ENCODE measurements at regions not wholly inside any gene's neighbourhood (a gene's known extent, or its start where the extent isn't known, plus 50 kb on each side); places are given as distances from the start of the nearest gene placed in this dataset.

DNA sequence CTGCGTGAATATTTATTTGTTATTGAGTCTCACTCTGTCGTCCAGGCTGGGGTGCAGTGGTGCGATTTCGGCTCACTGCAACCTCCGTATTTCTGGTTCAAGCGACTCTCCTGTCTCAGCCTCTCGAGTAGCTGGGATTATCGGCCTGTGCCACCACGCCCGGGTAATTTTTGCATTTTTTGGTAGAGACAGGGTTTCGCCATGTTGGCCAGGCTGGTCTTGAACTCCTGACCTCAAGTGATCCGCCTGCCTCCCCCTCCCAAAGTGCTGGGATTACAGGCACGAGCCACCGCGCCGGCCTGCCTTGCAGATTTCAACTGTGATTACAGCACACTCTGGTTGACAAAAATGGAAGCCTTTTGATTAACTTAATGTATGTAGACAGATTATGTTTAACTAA lies 730.0 kb upstream of the VSTM2A start:
- DNase-seq = no peak
- TF ChIP-seq POLR2AphosphoS5 (IDR thresholded peaks at IDR 0.05) = no peak
- no peak for TF ChIP-seq EP300 (IDR thresholded peaks at IDR 0.05; ENCODE audit: low read depth)
- no peak for TF ChIP-seq POLR2A (IDR thresholded peaks at IDR 0.05)
- Histone ChIP-seq H3K27me3 (no peaks in the 10 kb centered on the region), H3K4me3 (no peak overlapping the region), H3K27ac (no peak overlapping the region), H3K36me3 (no peaks in the 10 kb centered on the region), H3K9me3 (no peaks in the 10 kb centered on the region), H3K4me1 (no peaks in the 10 kb centered on the region)
- intact Hi-C loops (cut with DNase I; ENCODE audit: low total_unique reads) (no loop called here), in situ Hi-C loops (cut with MboI; ENCODE audit: low pct_ligation_motif_present in 1 of 4, low pct_unique_long_range_greater_than_20kb in 1 of 4, low sequenced_read_pairs in 3 of 4) (no loop called here)
- WGBS, 2 donors (ENCODE audit: low coverage in 1 of 2) = 93 to 96% methylated on average over 13 to 16 of the region's 16 CpGs

- TF ChIP-seq POLR2AphosphoS5 (IDR thresholded peaks at IDR 0.05) (no peak), EP300 (IDR thresholded peaks at IDR 0.05; ENCODE audit: low read depth) (no peak), POLR2A (IDR thresholded peaks at IDR 0.05) (no peak)
- TF ChIP-seq, protein P1, sequence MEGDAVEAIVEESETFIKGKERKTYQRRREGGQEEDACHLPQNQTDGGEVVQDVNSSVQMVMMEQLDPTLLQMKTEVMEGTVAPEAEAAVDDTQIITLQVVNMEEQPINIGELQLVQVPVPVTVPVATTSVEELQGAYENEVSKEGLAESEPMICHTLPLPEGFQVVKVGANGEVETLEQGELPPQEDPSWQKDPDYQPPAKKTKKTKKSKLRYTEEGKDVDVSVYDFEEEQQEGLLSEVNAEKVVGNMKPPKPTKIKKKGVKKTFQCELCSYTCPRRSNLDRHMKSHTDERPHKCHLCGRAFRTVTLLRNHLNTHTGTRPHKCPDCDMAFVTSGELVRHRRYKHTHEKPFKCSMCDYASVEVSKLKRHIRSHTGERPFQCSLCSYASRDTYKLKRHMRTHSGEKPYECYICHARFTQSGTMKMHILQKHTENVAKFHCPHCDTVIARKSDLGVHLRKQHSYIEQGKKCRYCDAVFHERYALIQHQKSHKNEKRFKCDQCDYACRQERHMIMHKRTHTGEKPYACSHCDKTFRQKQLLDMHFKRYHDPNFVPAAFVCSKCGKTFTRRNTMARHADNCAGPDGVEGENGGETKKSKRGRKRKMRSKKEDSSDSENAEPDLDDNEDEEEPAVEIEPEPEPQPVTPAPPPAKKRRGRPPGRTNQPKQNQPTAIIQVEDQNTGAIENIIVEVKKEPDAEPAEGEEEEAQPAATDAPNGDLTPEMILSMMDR (IDR thresholded peaks at IDR 0.05) = no peak
- no peak overlapping the region for H3K4me3 ChIP-seq
- WGBS, 2 donors (ENCODE audit: low coverage in 1 of 2) = 80 to 82% methylated on average over 1 to 3 of the region's 3 CpGs
- H3K27ac ChIP-seq = no peak overlapping the region
- H3K4me1 ChIP-seq = no peaks in the 10 kb centered on the region
- no peak for DNase-seq
- H3K9me3 ChIP-seq = peaks cover 0 to 9% of the 10 kb centered on the region in 2 donors
- intact Hi-C loops (cut with DNase I; ENCODE audit: low total_unique reads) = no loop called here
- in situ Hi-C loops (cut with MboI; ENCODE audit: low pct_ligation_motif_present in 1 of 4, low pct_unique_long_range_greater_than_20kb in 1 of 4, low sequenced_read_pairs in 3 of 4) = no loop called here
- no peaks in the 10 kb centered on the region for H3K36me3 ChIP-seq
- H3K27me3 ChIP-seq = no peaks in the 10 kb centered on the region
These were observed 706.9 kb upstream of the VSTM2A start for GRCh38 chr7:53835301-53835700.

GRCh38 chr7:53877688-53878087 lies 664.5 kb upstream of the VSTM2A start:
- Histone ChIP-seq H3K4me1 (no peaks in the 10 kb centered on the region), H3K27me3 (no peaks in the 10 kb centered on the region), H3K9me3 (no peaks in the 10 kb centered on the region), H3K36me3 (no peaks in the 10 kb centered on the region), H3K4me3 (no peak overlapping the region), H3K27ac (no peak overlapping the region)
- in situ Hi-C loops (cut with MboI; ENCODE audit: low pct_ligation_motif_present in 1 of 4, low pct_unique_long_range_greater_than_20kb in 1 of 4, low sequenced_read_pairs in 3 of 4) (no loop called here), intact Hi-C loops (cut with DNase I; ENCODE audit: low total_unique reads) (no loop called here)
- DNase-seq = no peak
- TF ChIP-seq POLR2A (IDR thresholded peaks at IDR 0.05) (no peak), EP300 (IDR thresholded peaks at IDR 0.05; ENCODE audit: low read depth) (no peak), POLR2AphosphoS5 (IDR thresholded peaks at IDR 0.05) (no peak)
- TF ChIP-seq, protein P1 (IDR thresholded peaks at IDR 0.05) = no peak
- 13 to 16% methylated on average over 2 of the region's 2 CpGs for WGBS, 2 donors (ENCODE audit: low coverage in 1 of 2)

- TF ChIP-seq POLR2AphosphoS5 (IDR thresholded peaks at IDR 0.05) (no peak), EP300 (IDR thresholded peaks at IDR 0.05; ENCODE audit: low read depth) (no peak)
- TF ChIP-seq, protein P1 (IDR thresholded peaks at IDR 0.05) = no peak
These were observed 641.2 kb upstream of the VSTM2A start for GRCh38 chr7:53900856-53901528.

DNA sequence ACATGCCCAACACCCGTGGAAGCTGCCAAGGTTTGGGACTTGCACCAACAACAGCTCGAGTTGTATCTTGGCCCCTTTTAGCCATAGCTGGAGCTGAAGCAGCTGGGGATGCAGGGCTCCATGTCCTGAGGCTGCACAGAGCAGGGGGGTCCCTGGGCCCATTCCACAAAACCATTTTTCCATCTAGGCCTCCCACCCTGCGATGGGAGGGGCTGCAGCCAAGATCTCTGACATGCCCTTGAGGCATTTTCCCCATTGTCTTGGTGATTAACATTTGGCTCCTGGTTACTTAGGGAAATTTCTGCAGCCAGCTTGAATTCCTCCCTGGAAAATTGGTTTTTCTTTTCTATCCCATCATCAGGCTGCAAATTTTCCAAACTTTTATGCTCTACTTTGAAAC lies 637.8 kb upstream of the VSTM2A start:
- Histone ChIP-seq H3K27me3 (no peaks in the 10 kb centered on the region), H3K4me3 (no peak overlapping the region), H3K9me3 (no peaks in the 10 kb centered on the region), H3K4me1 (no peaks in the 10 kb centered on the region), H3K36me3 (no peaks in the 10 kb centered on the region), H3K27ac (no peak overlapping the region)
- 56 to 67% methylated on average over 1 to 3 of the region's 3 CpGs for WGBS, 2 donors (ENCODE audit: low coverage in 1 of 2)
- intact Hi-C loops (cut with DNase I; ENCODE audit: low total_unique reads) = no loop called here
- in situ Hi-C loops (cut with MboI; ENCODE audit: low pct_ligation_motif_present in 1 of 4, low pct_unique_long_range_greater_than_20kb in 1 of 4, low sequenced_read_pairs in 3 of 4) = no loop called here
- TF ChIP-seq POLR2A (IDR thresholded peaks at IDR 0.05) (no peak), POLR2AphosphoS5 (IDR thresholded peaks at IDR 0.05) (no peak), EP300 (IDR thresholded peaks at IDR 0.05; ENCODE audit: low read depth) (no peak)
- TF ChIP-seq, protein P1 (IDR thresholded peaks at IDR 0.05) = no peak
- DNase-seq = no peak

More at GRCh38 chr7:53900856-53901528, 641.2 kb upstream of the VSTM2A start:
- WGBS, 2 donors (ENCODE audit: low coverage in 1 of 2) = 84 to 85% methylated on average over 8 to 9 of the region's 9 CpGs
- Histone ChIP-seq H3K4me1 (no peaks in the 10 kb centered on the region), H3K4me3 (no peak overlapping the region), H3K27ac (no peak overlapping the region), H3K36me3 (no peaks in the 10 kb centered on the region), H3K9me3 (no peaks in the 10 kb centered on the region), H3K27me3 (no peaks in the 10 kb centered on the region)
- DNase-seq = no peak
- in situ Hi-C loops (cut with MboI; ENCODE audit: low pct_ligation_motif_present in 1 of 4, low pct_unique_long_range_greater_than_20kb in 1 of 4, low sequenced_read_pairs in 3 of 4) = no loop called here
- intact Hi-C loops (cut with DNase I; ENCODE audit: low total_unique reads) = no loop called here
